A549 (cell line): ENCODE measurements at regions not wholly inside any gene's neighbourhood (a gene's known extent, or its start where the extent isn't known, plus 50 kb on each side); places are given as distances from the start of the nearest gene placed in this dataset.

Experiments
- CHD2 ChIP-seq: fragments of 150-350 bp; IDR thresholded peaks from 2 replicates; pipeline ENCODE4 v1.6.1; 2014; ENCODE audit warnings: low read length; ENCODE audit not compliant: partially characterized antibody
- POLR2A ChIP-seq: IDR thresholded peaks from 2 replicates; pipeline ENCODE4 v1.6.1; 2012; ENCODE audit warnings: mild to moderate bottlenecking, low read length
- TF ChIP-seq, protein P1 (sequence below): fragments of >200 bp; sonication (Bioruptor Twin); formaldehyde crosslinking; IDR thresholded peaks from 3 replicates; pipeline ENCODE4 v1.5.1; 2016

DNA sequence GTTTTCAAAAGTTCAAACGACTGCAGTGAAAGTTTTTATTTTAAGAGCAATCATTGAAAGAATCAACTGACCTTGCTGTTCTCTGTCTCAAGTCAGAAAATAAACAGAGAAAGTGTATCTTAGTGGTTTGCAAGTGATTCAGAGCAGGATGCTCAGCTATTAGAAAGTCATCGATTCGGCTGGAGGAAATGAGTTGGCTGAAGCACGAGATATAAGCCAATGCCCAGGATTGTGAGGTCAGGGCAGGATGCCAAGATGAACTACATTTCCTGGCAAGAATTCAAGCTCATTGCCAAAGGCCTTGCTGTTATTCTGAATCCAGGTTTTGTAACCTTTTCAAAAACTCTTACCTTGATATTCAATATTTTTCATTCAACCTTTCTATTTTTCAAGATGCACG lies 541.4 kb upstream of the BOD1L1 start:
- TF ChIP-seq, protein P1, sequence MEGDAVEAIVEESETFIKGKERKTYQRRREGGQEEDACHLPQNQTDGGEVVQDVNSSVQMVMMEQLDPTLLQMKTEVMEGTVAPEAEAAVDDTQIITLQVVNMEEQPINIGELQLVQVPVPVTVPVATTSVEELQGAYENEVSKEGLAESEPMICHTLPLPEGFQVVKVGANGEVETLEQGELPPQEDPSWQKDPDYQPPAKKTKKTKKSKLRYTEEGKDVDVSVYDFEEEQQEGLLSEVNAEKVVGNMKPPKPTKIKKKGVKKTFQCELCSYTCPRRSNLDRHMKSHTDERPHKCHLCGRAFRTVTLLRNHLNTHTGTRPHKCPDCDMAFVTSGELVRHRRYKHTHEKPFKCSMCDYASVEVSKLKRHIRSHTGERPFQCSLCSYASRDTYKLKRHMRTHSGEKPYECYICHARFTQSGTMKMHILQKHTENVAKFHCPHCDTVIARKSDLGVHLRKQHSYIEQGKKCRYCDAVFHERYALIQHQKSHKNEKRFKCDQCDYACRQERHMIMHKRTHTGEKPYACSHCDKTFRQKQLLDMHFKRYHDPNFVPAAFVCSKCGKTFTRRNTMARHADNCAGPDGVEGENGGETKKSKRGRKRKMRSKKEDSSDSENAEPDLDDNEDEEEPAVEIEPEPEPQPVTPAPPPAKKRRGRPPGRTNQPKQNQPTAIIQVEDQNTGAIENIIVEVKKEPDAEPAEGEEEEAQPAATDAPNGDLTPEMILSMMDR = no peak
- TF ChIP-seq POLR2A = no peak
- no peak for TF ChIP-seq CHD2
